HL-60 (cell line): ENCODE measurements at regions not wholly inside any gene's neighbourhood (a gene's known extent, or its start where the extent isn't known, plus 50 kb on each side); places are given as distances from the start of the nearest gene placed in this dataset.

ENCODE experiments used
- CTCF ChIP-seq: IDR thresholded peaks from one replicate; pipeline ENCODE4 v1.5.1; 2011; ENCODE audit warnings: low read length, control low read depth, inconsistent platforms; ENCODE audit not compliant: insufficient read depth
- POLR2AphosphoS5 ChIP-seq: IDR thresholded peaks from 2 replicates; pipeline ENCODE4 v1.6.1; 2012; ENCODE audit warnings: low read depth
- TF ChIP-seq, protein P1 (sequence below): IDR thresholded peaks from 2 replicates; pipeline ENCODE4 v1.6.1; 2012; ENCODE audit warnings: low read depth; ENCODE audit not compliant: insufficient replicate concordance

DNA sequence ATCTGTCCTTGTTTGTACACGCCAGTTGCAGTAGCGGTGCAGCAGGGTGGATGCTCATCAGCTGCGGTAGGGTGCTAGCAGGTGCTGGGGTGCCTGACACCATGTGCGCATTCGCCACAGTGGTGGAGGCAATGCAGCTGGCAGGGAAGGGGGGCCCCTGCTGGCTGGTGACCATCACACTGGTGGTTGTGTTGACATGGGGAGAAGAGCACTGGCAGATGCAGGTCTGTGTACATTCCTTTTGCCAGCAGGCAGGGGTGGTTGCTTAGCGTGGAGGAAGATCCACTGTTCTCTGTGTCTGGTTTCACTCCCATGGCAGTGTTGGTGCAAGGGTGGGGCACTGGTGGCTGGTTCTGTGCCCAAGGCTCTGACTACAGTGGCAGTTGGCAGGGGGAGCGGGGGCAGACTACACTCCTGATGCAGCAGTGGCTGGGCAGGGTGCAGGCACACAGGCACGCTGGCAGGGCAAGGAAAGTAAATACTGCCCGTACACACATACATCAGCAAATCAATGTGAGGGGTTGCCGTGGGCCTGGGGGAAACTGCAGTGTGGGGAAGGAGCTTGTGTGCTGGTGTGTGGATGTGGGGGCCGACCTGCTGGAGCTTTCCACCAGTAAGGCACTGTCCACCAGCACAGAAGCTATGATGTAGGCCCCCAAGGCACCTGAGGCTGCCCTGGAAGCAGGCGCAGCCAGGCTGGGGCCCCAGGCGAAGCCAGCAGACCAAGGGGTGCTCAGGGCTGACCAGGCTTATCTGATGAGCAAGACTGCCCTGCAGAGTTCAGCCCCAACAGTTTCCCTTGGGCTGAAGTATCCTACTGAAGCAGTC lies 87.2 kb upstream of the UNC5B start:
- TF ChIP-seq, protein P1, sequence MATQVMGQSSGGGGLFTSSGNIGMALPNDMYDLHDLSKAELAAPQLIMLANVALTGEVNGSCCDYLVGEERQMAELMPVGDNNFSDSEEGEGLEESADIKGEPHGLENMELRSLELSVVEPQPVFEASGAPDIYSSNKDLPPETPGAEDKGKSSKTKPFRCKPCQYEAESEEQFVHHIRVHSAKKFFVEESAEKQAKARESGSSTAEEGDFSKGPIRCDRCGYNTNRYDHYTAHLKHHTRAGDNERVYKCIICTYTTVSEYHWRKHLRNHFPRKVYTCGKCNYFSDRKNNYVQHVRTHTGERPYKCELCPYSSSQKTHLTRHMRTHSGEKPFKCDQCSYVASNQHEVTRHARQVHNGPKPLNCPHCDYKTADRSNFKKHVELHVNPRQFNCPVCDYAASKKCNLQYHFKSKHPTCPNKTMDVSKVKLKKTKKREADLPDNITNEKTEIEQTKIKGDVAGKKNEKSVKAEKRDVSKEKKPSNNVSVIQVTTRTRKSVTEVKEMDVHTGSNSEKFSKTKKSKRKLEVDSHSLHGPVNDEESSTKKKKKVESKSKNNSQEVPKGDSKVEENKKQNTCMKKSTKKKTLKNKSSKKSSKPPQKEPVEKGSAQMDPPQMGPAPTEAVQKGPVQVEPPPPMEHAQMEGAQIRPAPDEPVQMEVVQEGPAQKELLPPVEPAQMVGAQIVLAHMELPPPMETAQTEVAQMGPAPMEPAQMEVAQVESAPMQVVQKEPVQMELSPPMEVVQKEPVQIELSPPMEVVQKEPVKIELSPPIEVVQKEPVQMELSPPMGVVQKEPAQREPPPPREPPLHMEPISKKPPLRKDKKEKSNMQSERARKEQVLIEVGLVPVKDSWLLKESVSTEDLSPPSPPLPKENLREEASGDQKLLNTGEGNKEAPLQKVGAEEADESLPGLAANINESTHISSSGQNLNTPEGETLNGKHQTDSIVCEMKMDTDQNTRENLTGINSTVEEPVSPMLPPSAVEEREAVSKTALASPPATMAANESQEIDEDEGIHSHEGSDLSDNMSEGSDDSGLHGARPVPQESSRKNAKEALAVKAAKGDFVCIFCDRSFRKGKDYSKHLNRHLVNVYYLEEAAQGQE = no peak
- TF ChIP-seq CTCF (no peak), POLR2AphosphoS5 (no peak)
